HEK293 (cell line): ENCODE measurements at regions not wholly inside any gene's neighbourhood (a gene's known extent, or its start where the extent isn't known, plus 50 kb on each side); places are given as distances from the start of the nearest gene placed in this dataset.

Source experiments
- CTCF ChIP-seq: fragments of 450-650 bp; formaldehyde crosslinking; IDR thresholded peaks from 2 replicates; pipeline ENCODE4 v1.5.1; 2016; ENCODE audit warnings: missing biosample characterization, missing genetic modification characterization
- MZF1 ChIP-seq: fragments of 450-650 bp; formaldehyde crosslinking; IDR thresholded peaks from 2 replicates; pipeline ENCODE4 v1.5.1; 2017; ENCODE audit warnings: missing biosample characterization, missing genetic modification characterization, borderline replicate concordance
- REST ChIP-seq: fragments of 450-650 bp; formaldehyde crosslinking; IDR thresholded peaks from 2 replicates; pipeline ENCODE4 v1.5.1; 2016; ENCODE audit warnings: missing biosample characterization, missing genetic modification characterization
- SETDB1 ChIP-seq: IDR thresholded peaks from one replicate; pipeline ENCODE4 v1.6.1; 2017; ENCODE audit warnings: mild to moderate bottlenecking, low read length, moderate library complexity, mixed read lengths; ENCODE audit not compliant: insufficient read length
- TRIM28 ChIP-seq: IDR thresholded peaks from 2 replicates; pipeline ENCODE4 v1.6.1; 2011; ENCODE audit warnings: low read length, control low read depth, borderline replicate concordance
- ZNF146 ChIP-seq: fragments of 450-650 bp; formaldehyde crosslinking; IDR thresholded peaks from 2 replicates; pipeline ENCODE4 v1.5.1; 2016; ENCODE audit warnings: missing biosample characterization, missing genetic modification characterization
- ZNF175 ChIP-seq: fragments of 450-650 bp; formaldehyde crosslinking; IDR thresholded peaks from 2 replicates; pipeline ENCODE4 v1.5.1; 2016; ENCODE audit warnings: missing biosample characterization, missing genetic modification characterization
- ZNF202 ChIP-seq: fragments of 450-650 bp; formaldehyde crosslinking; IDR thresholded peaks from 2 replicates; pipeline ENCODE4 v1.5.1; 2016; ENCODE audit warnings: missing biosample characterization, missing genetic modification characterization, borderline replicate concordance
- ZNF610 ChIP-seq: fragments of 450-650 bp; formaldehyde crosslinking; IDR thresholded peaks from 2 replicates; pipeline ENCODE4 v1.5.1; 2016; ENCODE audit warnings: missing biosample characterization, missing genetic modification characterization, borderline replicate concordance
- ZNF843 ChIP-seq: fragments of 450-650 bp; formaldehyde crosslinking; IDR thresholded peaks from 2 replicates; pipeline ENCODE4 v1.5.1; 2016; ENCODE audit warnings: missing biosample characterization, missing genetic modification characterization
- TF ChIP-seq, protein P1 (sequence below): fragments of 450-650 bp; formaldehyde crosslinking; optimal IDR thresholded peaks from 2 replicates; pipeline ENCODE3; 2016; ENCODE audit warnings: missing biosample characterization, mild to moderate bottlenecking, missing genetic modification characterization
- TF ChIP-seq, protein P2 (sequence below): fragments of 450-650 bp; formaldehyde crosslinking; IDR thresholded peaks from 2 replicates; pipeline ENCODE4 v1.5.1; 2016; ENCODE audit warnings: missing biosample characterization, missing genetic modification characterization

DNA sequence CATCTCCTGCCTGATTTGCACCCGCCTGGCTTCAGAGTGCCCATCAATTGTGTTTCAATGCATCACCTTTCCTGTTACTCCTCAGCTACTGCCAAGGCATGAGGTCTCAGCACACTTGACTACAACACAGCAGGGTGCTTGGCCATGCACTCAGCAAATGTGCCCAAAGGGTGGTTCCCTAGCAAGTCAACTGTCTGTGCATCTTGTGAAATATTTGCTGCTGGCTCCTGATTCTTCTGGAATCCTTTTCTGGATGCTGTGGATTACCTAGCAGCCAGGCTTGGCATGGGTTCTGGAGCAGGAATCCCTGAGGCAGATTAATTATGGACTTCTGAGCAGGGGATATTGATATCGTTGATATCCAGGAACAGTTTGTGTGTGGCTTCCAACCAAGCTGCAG lies 662.6 kb upstream of the MGMT start:
- TF ChIP-seq, protein P1, sequence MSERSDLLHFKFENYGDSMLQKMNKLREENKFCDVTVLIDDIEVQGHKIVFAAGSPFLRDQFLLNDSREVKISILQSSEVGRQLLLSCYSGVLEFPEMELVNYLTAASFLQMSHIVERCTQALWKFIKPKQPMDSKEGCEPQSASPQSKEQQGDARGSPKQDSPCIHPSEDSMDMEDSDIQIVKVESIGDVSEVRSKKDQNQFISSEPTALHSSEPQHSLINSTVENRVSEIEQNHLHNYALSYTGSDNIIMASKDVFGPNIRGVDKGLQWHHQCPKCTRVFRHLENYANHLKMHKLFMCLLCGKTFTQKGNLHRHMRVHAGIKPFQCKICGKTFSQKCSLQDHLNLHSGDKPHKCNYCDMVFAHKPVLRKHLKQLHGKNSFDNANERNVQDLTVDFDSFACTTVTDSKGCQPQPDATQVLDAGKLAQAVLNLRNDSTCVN (tag by site-specific recombination) = no peak
- TF ChIP-seq ZNF175 (tag by site-specific recombination) = no peak
- TF ChIP-seq, protein P2, sequence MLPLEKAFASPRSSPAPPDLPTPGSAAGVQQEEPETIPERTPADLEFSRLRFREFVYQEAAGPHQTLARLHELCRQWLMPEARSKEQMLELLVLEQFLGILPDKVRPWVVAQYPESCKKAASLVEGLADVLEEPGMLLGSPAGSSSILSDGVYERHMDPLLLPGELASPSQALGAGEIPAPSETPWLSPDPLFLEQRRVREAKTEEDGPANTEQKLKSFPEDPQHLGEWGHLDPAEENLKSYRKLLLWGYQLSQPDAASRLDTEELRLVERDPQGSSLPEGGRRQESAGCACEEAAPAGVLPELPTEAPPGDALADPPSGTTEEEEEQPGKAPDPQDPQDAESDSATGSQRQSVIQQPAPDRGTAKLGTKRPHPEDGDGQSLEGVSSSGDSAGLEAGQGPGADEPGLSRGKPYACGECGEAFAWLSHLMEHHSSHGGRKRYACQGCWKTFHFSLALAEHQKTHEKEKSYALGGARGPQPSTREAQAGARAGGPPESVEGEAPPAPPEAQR = no peak
- TF ChIP-seq ZNF146 (tag by site-specific recombination) = no peak
- TF ChIP-seq MZF1 (tag by site-specific recombination) = no peak
- TF ChIP-seq ZNF202 (tag by site-specific recombination) = no peak
- no peak for TF ChIP-seq TRIM28
- no peak for TF ChIP-seq SETDB1
- TF ChIP-seq REST = no peak
- TF ChIP-seq CTCF (tag by site-specific recombination) = no peak
- no peak for TF ChIP-seq ZNF843
- no peak for TF ChIP-seq ZNF610 (tag by site-specific recombination)
